ENCODE measurements at regions not wholly inside any gene's neighbourhood (a gene's known extent, or its start where the extent isn't known, plus 50 kb on each side); places are given as distances from the start of the nearest gene placed in this dataset. TPM values are rescaled to one million over a fixed set of nuclear protein-coding genes. Genes with fewer than 3 reads are reported as not detected.

GRCh38 chr6:109221543-109222195 is 126.4 kb downstream of the CEP57L1 start:
- Histone ChIP-seq H3K4me2 (ENCODE audit: insufficient read depth, low read length) (no peak overlapping the region), H3K27ac (ENCODE audit: insufficient read depth, low read depth, low read length) (no peak overlapping the region), H3K9ac (replicated peaks; ENCODE audit: extremely low read depth, insufficient read depth, low read length) (no peak overlapping the region), H3K27me3 (ENCODE audit: control insufficient read depth in 2 of 2, insufficient read depth in 2 of 2, low read length in 2 of 2) (peaks cover 8 to 14% of the 10 kb centered on the region in 2 experiments), H3K79me2 (ENCODE audit: control insufficient read depth, insufficient read depth, low read length) (no peaks in the 10 kb centered on the region), H4K20me1 (replicated peaks; ENCODE audit: control insufficient read depth, extremely low read depth, insufficient read depth, low read length) (no peaks in the 10 kb centered on the region), H3K36me3 (ENCODE audit: control insufficient read depth in 2 of 2, extremely low read depth in 1 of 2, insufficient read depth in 2 of 2, low read length in 2 of 2) (no peaks in the 10 kb centered on the region), H3K9me3 (replicated peaks; ENCODE audit: control insufficient read depth, insufficient read depth, low read length) (no peaks in the 10 kb centered on the region), H3K4me3 (replicated peaks in 1 of 3; ENCODE audit: insufficient read depth in 1 of 3, low read depth in 1 of 3, low read length in 3 of 3) (no peak overlapping the region), H2AFZ (ENCODE audit: low read depth, low read length) (no peak overlapping the region), H3K4me1 (ENCODE audit: control insufficient read depth, extremely low read depth, insufficient read depth, low read length) (no peaks in the 10 kb centered on the region), H3K9me1 (replicated peaks; ENCODE audit: control insufficient read depth, extremely low read depth, insufficient read depth, low read length) (no peaks in the 10 kb centered on the region)
- dilution Hi-C loops (cut with MboI; ENCODE audit: extremely low pct_ligation_motif_present, low sequenced_read_pairs) (no loop called here), intact Hi-C loops (cut with micrococcal nuclease) (no loop called here)
- CTCF ChIA-PET, result interaction anchor here (0.6 kb wide), 1 partner anchor 162 kb away, joined by 4 read pairs; no protein-coding TSS in a partner anchor
- no TSS peak for BruUV-seq (replicated peaks)
- POLR2A ChIA-PET, result no interaction called here
- DNase-seq (ENCODE audit: low read depth, low spot score), result no peak
- TF ChIP-seq MYC (IDR thresholded peaks at IDR 0.05; ENCODE audit: low read depth, low read length) (no peak), EZH2 (IDR thresholded peaks at IDR 0.05; ENCODE audit: borderline replicate concordance, low read depth, low read length, severe bottlenecking) (no peak), GATA2 (IDR thresholded peaks at IDR 0.05; ENCODE audit: insufficient read depth, insufficient read length, low read depth, low read length) (no peak), CTCF (IDR thresholded peaks at IDR 0.05; ENCODE audit: extremely low read depth in 1 of 2, insufficient read depth in 1 of 2, low read depth in 1 of 2, low read length in 2 of 2) (no peak), POLR2AphosphoS5 (IDR thresholded peaks at IDR 0.05; ENCODE audit: insufficient read depth, low read depth, low read length) (no peak)
- no peak for FAIRE-seq

Small RNA genes lying in the stretch of these regions (small RNA-seq; reads per million reads assigned to genes)
- gene AL359711.1 (ENCODE audit: insufficient read depth, insufficient read length, low read depth, low replicate concordance) (not detected), gene RNY3P11 (ENCODE audit: insufficient read depth, insufficient read length, low read depth, low replicate concordance) (not detected)
